ENCODE measurements at regions not wholly inside any gene's neighbourhood (a gene's known extent, or its start where the extent isn't known, plus 50 kb on each side); places are given as distances from the start of the nearest gene placed in this dataset.
A peak's percentile ranks its signal among the peaks of the same experiment; 100 is the strongest.
"Not testable (repeated sequence)": the region's sequence is repeated elsewhere in the genome, so short reads cannot be mapped to it uniquely, and the experiment has no call there.

GRCh38 chr7:65616111-65616510 lies 242.5 kb downstream of the ZNF92 start:
- not testable (repeated sequence) for DNase-seq (ENCODE audit: low read depth, low spot score)

GRCh38 chr7:65620216-65620615 lies 246.6 kb downstream of the ZNF92 start:
- not testable (repeated sequence) for DNase-seq (ENCODE audit: low read depth, low spot score)

GRCh38 chr7:65621580-65622201 lies 248.0 kb downstream of the ZNF92 start:
- not testable (repeated sequence) for DNase-seq (ENCODE audit: low read depth, low spot score)

- DNase-seq (ENCODE audit: low read depth, low spot score), result not testable (repeated sequence)
These were observed 241.6 kb upstream of the VKORC1L1 start for GRCh38 chr7:65631236-65631635.

- DNase-seq (ENCODE audit: low read depth, low spot score), result not testable (repeated sequence)
These were observed 239.1 kb upstream of the VKORC1L1 start for GRCh38 chr7:65633587-65634404.

- not testable (repeated sequence) for DNase-seq (ENCODE audit: low read depth, low spot score)
These were observed 234.0 kb upstream of the VKORC1L1 start for GRCh38 chr7:65638918-65639317.

- DNase-seq (ENCODE audit: low read depth, low spot score), result not testable (repeated sequence)
These were observed 233.2 kb upstream of the VKORC1L1 start for GRCh38 chr7:65639717-65640116.

GRCh38 chr7:65643498-65643897 lies 229.4 kb upstream of the VKORC1L1 start:
- not testable (repeated sequence) for DNase-seq (ENCODE audit: low read depth, low spot score)

GRCh38 chr7:65647153-65647964 lies 225.5 kb upstream of the VKORC1L1 start:
- DNase-seq (ENCODE audit: low read depth, low spot score), result not testable (repeated sequence)

- DNase-seq (ENCODE audit: low read depth, low spot score), result not testable (repeated sequence)
These were observed 221.7 kb upstream of the VKORC1L1 start for GRCh38 chr7:65651174-65651573.

GRCh38 chr7:65651826-65652592 lies 220.9 kb upstream of the VKORC1L1 start:
- DNase-seq (ENCODE audit: low read depth, low spot score), result not testable (repeated sequence)

GRCh38 chr7:65652669-65653068 lies 220.2 kb upstream of the VKORC1L1 start:
- not testable (repeated sequence) for DNase-seq (ENCODE audit: low read depth, low spot score)

- not testable (repeated sequence) for DNase-seq (ENCODE audit: low read depth, low spot score)
These were observed 216.2 kb upstream of the VKORC1L1 start for GRCh38 chr7:65656494-65657188.

- not testable (repeated sequence) for DNase-seq (ENCODE audit: low read depth, low spot score)
These were observed 189.5 kb upstream of the VKORC1L1 start for GRCh38 chr7:65683362-65683761.

- DNase-seq (ENCODE audit: low read depth, low spot score), result not testable (repeated sequence)
These were observed 173.7 kb upstream of the VKORC1L1 start for GRCh38 chr7:65699026-65699714.

- DNase-seq (ENCODE audit: low read depth, low spot score), result not testable (repeated sequence)
These were observed 173.0 kb upstream of the VKORC1L1 start for GRCh38 chr7:65699715-65700356.

GRCh38 chr7:65719123-65719798 lies 153.6 kb upstream of the VKORC1L1 start:
- peak; percentile 13 for DNase-seq (ENCODE audit: low read depth, low spot score)

GRCh38 chr7:65722361-65722792 lies 150.5 kb upstream of the VKORC1L1 start:
- no peak for DNase-seq (ENCODE audit: low read depth, low spot score)

GRCh38 chr7:65727182-65727581 lies 145.7 kb upstream of the VKORC1L1 start:
- DNase-seq (ENCODE audit: low read depth, low spot score), result not testable (repeated sequence)

Measured in pulmonary artery endothelial cell (primary cell).